Neural progenitor cell (in vitro differentiated cells): ENCODE measurements at regions not wholly inside any gene's neighbourhood (a gene's known extent, or its start where the extent isn't known, plus 50 kb on each side); places are given as distances from the start of the nearest gene placed in this dataset.

Source experiments
- CTCF ChIP-seq: fragments of 200-600 bp; sonication (generic); IDR thresholded peaks from 2 replicates; pipeline ENCODE4 v1.5.1; 2017; ENCODE audit warnings: antibody characterized with exemption, mild to moderate bottlenecking
- EZH2 ChIP-seq: fragments of 200-600 bp; sonication (generic); IDR thresholded peaks from 2 replicates; pipeline ENCODE4 v1.6.1; 2017; ENCODE audit warnings: antibody characterized with exemption, mild to moderate bottlenecking, moderate library complexity

GRCh38 chr10:131685576-131685975, 215.2 kb upstream of the PPP2R2D start:
- TF ChIP-seq EZH2 (no peak), CTCF (no peak)
